ENCODE measurements at regions not wholly inside any gene's neighbourhood (a gene's known extent, or its start where the extent isn't known, plus 50 kb on each side); places are given as distances from the start of the nearest gene placed in this dataset.
A peak's percentile ranks its signal among the peaks of the same experiment; 100 is the strongest.

DNA sequence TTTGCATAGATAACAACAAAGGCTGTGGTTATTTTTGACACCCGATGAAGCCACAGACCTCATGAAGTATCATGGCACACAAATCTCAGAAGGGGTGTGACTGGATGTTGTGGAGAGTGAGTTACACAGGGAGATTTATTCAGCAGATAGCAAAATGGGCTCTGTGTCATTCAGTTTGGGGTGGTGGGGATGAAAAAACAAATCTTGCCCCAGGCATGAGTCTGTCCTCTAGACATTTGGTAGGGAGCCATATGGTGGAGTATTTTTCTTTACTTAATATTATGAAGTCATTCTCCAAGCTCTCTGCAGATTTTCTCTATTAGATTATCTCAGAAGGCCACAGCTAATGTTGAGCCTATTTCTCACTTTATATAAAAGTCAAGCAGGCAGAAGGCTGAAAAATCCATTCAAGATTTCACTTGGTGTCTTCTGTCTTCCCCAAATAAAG lies 277.1 kb upstream of the TENM3 start:
- 83% methylated on average over 1 of the region's 1 CpG for WGBS (ENCODE audit: insufficient coverage)
- H3K4me1 ChIP-seq (ENCODE audit: control insufficient read depth, insufficient read depth, low read length): no peaks in the 10 kb centered on the region
- no peaks in the 10 kb centered on the region for H3K27me3 ChIP-seq (ENCODE audit: control insufficient read depth, insufficient read depth, low read length)
- H3K27ac ChIP-seq (ENCODE audit: low read depth, low read length): no peak overlapping the region
- H3K9me3 ChIP-seq (ENCODE audit: control insufficient read depth, insufficient read depth, low read length): no peaks in the 10 kb centered on the region
- H3K36me3 ChIP-seq (ENCODE audit: control insufficient read depth, insufficient read depth, low read length): no peaks in the 10 kb centered on the region
- H3K4me3 ChIP-seq (ENCODE audit: low read depth, low read length): no peak overlapping the region
- no peak for DNase-seq (ENCODE audit: low read depth in 4 of 6, low spot score in 6 of 6)

DNA sequence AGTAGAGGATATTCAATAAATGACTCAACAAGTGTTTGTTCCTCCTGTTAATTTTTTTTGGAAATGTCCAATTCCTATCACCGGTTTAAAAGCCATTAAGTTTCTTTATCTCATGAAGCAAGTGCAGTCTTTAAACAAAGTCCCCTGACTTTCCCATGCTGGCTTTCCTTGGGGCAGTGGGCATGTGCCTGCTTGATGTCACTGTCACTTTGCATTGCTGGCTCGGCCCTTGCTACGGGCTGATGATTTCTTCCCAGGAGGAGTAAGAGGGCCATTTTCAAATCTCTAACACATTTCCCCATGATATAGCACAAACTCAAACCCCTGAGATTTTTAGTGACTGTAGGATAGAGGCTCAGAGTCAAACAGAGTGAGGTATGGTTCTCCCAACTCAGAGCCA lies 275.8 kb upstream of the TENM3 start:
- Histone ChIP-seq H3K36me3 (ENCODE audit: control insufficient read depth, insufficient read depth, low read length) (no peaks in the 10 kb centered on the region), H3K27ac (ENCODE audit: low read depth, low read length) (no peak overlapping the region), H3K4me1 (ENCODE audit: control insufficient read depth, insufficient read depth, low read length) (no peaks in the 10 kb centered on the region), H3K4me3 (ENCODE audit: low read depth, low read length) (no peak overlapping the region), H3K27me3 (ENCODE audit: control insufficient read depth, insufficient read depth, low read length) (no peaks in the 10 kb centered on the region), H3K9me3 (ENCODE audit: control insufficient read depth, insufficient read depth, low read length) (no peaks in the 10 kb centered on the region)
- no peak for DNase-seq (ENCODE audit: low read depth in 4 of 6, low spot score in 6 of 6)
- WGBS (ENCODE audit: insufficient coverage): 100% methylated on average over 1 of the region's 3 CpGs

DNA sequence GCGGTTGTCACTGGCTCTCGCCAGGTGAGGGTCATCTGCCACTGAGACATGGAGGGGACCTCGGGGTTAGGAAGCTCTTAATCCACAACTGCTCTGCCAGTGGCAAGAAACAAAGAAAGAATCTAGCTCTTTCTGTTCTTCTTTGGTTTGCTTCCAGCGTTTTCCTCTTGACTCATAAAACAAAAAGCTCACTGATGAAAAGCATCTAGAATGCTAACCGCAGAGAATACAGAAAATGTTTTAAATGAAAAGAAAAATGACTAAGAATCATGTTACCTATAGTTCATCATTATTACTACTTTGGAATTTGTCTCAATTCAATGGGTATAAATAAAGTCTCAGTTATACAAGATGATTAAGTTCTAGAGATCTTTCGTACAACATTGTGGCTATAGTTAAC lies 274.8 kb upstream of the TENM3 start:
- 91% methylated on average over 2 of the region's 6 CpGs for WGBS (ENCODE audit: insufficient coverage)
- H3K4me1 ChIP-seq (ENCODE audit: control insufficient read depth, insufficient read depth, low read length): no peaks in the 10 kb centered on the region
- no peaks in the 10 kb centered on the region for H3K27me3 ChIP-seq (ENCODE audit: control insufficient read depth, insufficient read depth, low read length)
- H3K4me3 ChIP-seq (ENCODE audit: low read depth, low read length): no peak overlapping the region
- H3K36me3 ChIP-seq (ENCODE audit: control insufficient read depth, insufficient read depth, low read length): no peaks in the 10 kb centered on the region
- H3K27ac ChIP-seq (ENCODE audit: low read depth, low read length): no peak overlapping the region
- DNase-seq (ENCODE audit: low read depth in 4 of 6, low spot score in 6 of 6): no peak
- no peaks in the 10 kb centered on the region for H3K9me3 ChIP-seq (ENCODE audit: control insufficient read depth, insufficient read depth, low read length)

DNA sequence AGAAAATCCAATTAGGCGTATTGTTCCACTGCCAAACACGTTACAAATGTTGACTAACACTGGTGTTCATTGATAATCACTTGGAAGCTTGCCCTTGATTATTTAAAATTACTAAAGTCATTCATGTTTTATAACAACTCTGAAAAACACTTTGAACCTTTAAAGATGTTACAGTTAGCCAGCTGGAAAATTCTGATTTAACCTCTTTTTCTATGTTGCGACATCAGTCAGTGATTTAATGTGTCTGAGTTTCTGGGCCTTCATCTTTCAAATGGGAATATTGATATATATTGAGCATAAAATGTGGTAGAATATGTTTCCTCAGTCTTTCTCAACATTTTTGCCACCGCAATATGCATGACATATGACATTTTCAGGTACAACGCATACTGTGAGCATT lies 274.1 kb upstream of the TENM3 start:
- Histone ChIP-seq H3K4me3 (ENCODE audit: low read depth, low read length) (no peak overlapping the region), H3K27ac (ENCODE audit: low read depth, low read length) (no peak overlapping the region), H3K9me3 (ENCODE audit: control insufficient read depth, insufficient read depth, low read length) (no peaks in the 10 kb centered on the region), H3K36me3 (ENCODE audit: control insufficient read depth, insufficient read depth, low read length) (no peaks in the 10 kb centered on the region), H3K27me3 (ENCODE audit: control insufficient read depth, insufficient read depth, low read length) (no peaks in the 10 kb centered on the region), H3K4me1 (ENCODE audit: control insufficient read depth, insufficient read depth, low read length) (no peaks in the 10 kb centered on the region)
- no peak for DNase-seq (ENCODE audit: low read depth in 4 of 6, low spot score in 6 of 6)
- WGBS (ENCODE audit: insufficient coverage): no CpG with 5 or more reads among the region's 5 CpGs

DNA sequence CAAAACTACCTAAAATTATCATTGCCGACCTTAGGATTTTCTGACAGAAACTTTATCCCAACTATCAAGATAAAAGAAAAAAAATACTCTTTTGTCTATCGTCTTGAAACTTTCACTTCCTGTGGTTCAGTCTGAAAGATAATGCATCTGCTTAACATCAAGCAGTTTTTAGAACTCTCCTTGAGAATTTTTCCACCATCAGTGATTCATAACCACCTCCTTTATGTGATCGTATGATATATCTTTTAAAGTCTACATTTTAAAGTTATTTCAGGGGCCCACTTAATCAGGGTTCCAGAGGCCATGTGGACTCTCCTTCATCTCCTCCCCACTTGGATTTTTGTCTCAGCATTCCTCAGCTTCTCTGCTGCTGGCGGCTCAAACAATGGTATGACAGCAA lies 272.8 kb upstream of the TENM3 start:
- Histone ChIP-seq H3K9me3 (ENCODE audit: control insufficient read depth, insufficient read depth, low read length) (no peaks in the 10 kb centered on the region), H3K27ac (ENCODE audit: low read depth, low read length) (no peak overlapping the region), H3K4me1 (ENCODE audit: control insufficient read depth, insufficient read depth, low read length) (no peaks in the 10 kb centered on the region), H3K27me3 (ENCODE audit: control insufficient read depth, insufficient read depth, low read length) (no peaks in the 10 kb centered on the region), H3K4me3 (ENCODE audit: low read depth, low read length) (no peak overlapping the region), H3K36me3 (ENCODE audit: control insufficient read depth, insufficient read depth, low read length) (no peaks in the 10 kb centered on the region)
- DNase-seq (ENCODE audit: low read depth in 4 of 6, low spot score in 6 of 6): no peak
- WGBS (ENCODE audit: insufficient coverage): 100% methylated on average over 1 of the region's 4 CpGs

DNA sequence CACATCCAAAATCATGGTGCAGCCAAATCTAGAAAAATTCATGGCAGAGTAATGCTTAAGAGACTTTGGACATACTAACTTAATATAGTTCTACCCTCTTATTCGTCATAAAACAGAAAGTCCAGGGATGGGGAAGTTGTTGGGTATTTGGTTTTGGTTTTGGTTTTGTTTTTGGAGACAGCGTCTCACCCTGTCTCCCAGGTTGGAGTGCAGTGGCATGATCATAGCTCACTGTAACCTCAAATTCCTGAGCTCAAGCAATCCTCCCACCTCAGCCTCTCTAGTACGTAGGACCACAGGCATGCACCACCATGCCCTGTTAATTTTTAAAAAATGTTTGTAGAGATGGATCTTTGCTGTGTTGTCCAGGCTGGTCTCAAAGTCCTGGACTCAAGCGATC lies 271.8 kb upstream of the TENM3 start:
- no peaks in the 10 kb centered on the region for H3K27me3 ChIP-seq (ENCODE audit: control insufficient read depth, insufficient read depth, low read length)
- no peak overlapping the region for H3K27ac ChIP-seq (ENCODE audit: low read depth, low read length)
- 100% methylated on average over 2 of the region's 4 CpGs for WGBS (ENCODE audit: insufficient coverage)
- H3K9me3 ChIP-seq (ENCODE audit: control insufficient read depth, insufficient read depth, low read length): no peaks in the 10 kb centered on the region
- H3K36me3 ChIP-seq (ENCODE audit: control insufficient read depth, insufficient read depth, low read length): no peaks in the 10 kb centered on the region
- no peak for DNase-seq (ENCODE audit: low read depth in 4 of 6, low spot score in 6 of 6)
- no peaks in the 10 kb centered on the region for H3K4me1 ChIP-seq (ENCODE audit: control insufficient read depth, insufficient read depth, low read length)
- H3K4me3 ChIP-seq (ENCODE audit: low read depth, low read length): no peak overlapping the region

DNA sequence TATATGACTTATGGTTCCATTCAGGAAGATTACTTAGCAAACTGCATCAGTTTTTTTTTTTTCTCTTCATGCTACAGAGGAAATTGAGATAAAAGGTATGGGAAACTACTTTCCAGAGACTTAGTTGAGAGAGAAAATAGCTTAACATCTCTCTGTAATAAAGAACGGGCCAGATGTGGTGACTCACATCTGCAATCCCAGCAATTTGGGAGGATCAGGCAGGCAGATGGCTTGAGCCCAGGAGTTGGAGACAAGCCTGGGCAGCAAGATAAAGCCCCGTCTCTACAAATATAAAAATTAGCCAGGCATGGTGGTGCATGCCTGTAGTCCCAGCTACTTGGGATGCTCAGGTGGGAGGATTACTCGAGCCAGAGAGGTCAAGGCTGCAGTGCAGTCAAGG lies 271.2 kb upstream of the TENM3 start:
- H3K36me3 ChIP-seq (ENCODE audit: control insufficient read depth, insufficient read depth, low read length): no peaks in the 10 kb centered on the region

DNA sequence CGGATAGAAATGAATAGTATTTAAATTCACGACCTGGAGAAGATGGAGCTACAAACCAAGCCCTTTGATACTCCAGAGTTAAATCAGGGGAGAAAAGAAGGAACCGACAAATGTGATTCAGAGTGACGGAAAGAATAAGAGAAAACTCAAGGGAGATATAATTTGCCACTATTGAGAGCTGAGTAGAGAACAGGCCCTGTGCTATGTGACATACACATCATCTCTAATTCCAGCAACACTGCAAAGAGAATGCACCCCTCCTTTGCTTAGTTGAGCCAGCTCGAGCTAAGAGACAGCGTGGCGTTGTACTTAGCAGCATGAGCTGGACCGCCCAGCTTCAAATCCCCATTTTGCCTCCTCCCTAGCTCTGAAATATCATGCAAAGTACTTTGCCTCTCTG lies 266.4 kb upstream of the TENM3 start:
- H3K27me3 ChIP-seq (ENCODE audit: control insufficient read depth, insufficient read depth, low read length): no peaks in the 10 kb centered on the region
- DNase-seq (ENCODE audit: low read depth in 4 of 6, low spot score in 6 of 6): no peak
- H3K4me3 ChIP-seq (ENCODE audit: low read depth, low read length): no peak overlapping the region
- H3K4me1 ChIP-seq (ENCODE audit: control insufficient read depth, insufficient read depth, low read length): no peaks in the 10 kb centered on the region
- no peaks in the 10 kb centered on the region for H3K9me3 ChIP-seq (ENCODE audit: control insufficient read depth, insufficient read depth, low read length)
- no peak overlapping the region for H3K27ac ChIP-seq (ENCODE audit: low read depth, low read length)
- H3K36me3 ChIP-seq (ENCODE audit: control insufficient read depth, insufficient read depth, low read length): no peaks in the 10 kb centered on the region
- WGBS (ENCODE audit: insufficient coverage): 72% methylated on average over 6 of the region's 8 CpGs

More for the DNA sequence above, 271.2 kb upstream of the TENM3 start:
- Histone ChIP-seq H3K27ac (ENCODE audit: low read depth, low read length) (no peak overlapping the region), H3K9me3 (ENCODE audit: control insufficient read depth, insufficient read depth, low read length) (no peaks in the 10 kb centered on the region), H3K27me3 (ENCODE audit: control insufficient read depth, insufficient read depth, low read length) (no peaks in the 10 kb centered on the region), H3K4me1 (ENCODE audit: control insufficient read depth, insufficient read depth, low read length) (no peaks in the 10 kb centered on the region), H3K4me3 (ENCODE audit: low read depth, low read length) (no peak overlapping the region)
- no peak for DNase-seq (ENCODE audit: low read depth in 4 of 6, low spot score in 6 of 6)
- 100% methylated on average over 2 of the region's 3 CpGs for WGBS (ENCODE audit: insufficient coverage)

DNA sequence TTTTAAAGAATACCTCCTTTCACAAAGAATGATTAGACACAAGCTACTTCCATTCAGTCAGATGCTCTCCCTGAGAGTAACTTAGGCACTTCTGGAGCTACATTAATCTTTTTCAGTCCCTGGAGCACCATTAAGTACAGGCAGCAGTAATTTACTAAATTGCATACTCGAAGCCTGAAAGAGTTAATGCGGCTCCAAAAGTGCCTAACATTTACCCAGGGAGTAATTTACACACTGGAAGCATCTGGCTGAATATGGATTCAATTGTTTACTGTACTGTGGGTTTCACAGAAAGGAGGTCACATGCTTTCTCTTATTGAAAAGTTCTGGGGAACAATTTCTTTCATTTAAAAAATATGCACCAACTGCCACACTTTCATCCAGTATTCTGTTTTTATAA lies 260.8 kb upstream of the TENM3 start:
- H3K36me3 ChIP-seq (ENCODE audit: control insufficient read depth, insufficient read depth, low read length): no peaks in the 10 kb centered on the region
- no peaks in the 10 kb centered on the region for H3K27me3 ChIP-seq (ENCODE audit: control insufficient read depth, insufficient read depth, low read length)
- H3K27ac ChIP-seq (ENCODE audit: low read depth, low read length): no peak overlapping the region
- WGBS (ENCODE audit: insufficient coverage): no CpG with 5 or more reads among the region's 2 CpGs
- DNase-seq (ENCODE audit: low read depth in 4 of 6, low spot score in 6 of 6): peak in 3 of 6 donors; percentile 8 to 96 (median 25)
- H3K4me1 ChIP-seq (ENCODE audit: control insufficient read depth, insufficient read depth, low read length): no peaks in the 10 kb centered on the region
- no peaks in the 10 kb centered on the region for H3K9me3 ChIP-seq (ENCODE audit: control insufficient read depth, insufficient read depth, low read length)
- no peak overlapping the region for H3K4me3 ChIP-seq (ENCODE audit: low read depth, low read length)

DNA sequence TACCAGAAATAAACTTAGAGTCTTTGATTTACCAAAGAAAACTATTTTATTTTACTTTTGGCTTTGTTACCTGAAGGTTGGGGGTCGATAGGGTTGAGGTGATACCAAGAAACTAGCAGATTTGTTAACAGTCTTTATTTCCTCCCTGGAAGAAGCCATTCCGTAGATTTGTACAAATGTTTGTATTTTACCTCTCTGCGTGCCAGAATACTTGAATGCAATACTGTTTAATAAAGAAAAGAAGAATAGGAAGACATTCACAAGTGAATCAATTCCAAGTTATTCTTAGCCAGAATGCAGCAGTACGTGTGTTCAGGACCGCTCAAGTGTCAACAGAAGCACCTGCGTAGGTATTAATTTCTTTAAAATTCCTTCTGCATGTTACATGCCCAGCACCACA lies 260.3 kb upstream of the TENM3 start:
- Histone ChIP-seq H3K4me3 (ENCODE audit: low read depth, low read length) (no peak overlapping the region), H3K36me3 (ENCODE audit: control insufficient read depth, insufficient read depth, low read length) (no peaks in the 10 kb centered on the region), H3K9me3 (ENCODE audit: control insufficient read depth, insufficient read depth, low read length) (no peaks in the 10 kb centered on the region), H3K4me1 (ENCODE audit: control insufficient read depth, insufficient read depth, low read length) (no peaks in the 10 kb centered on the region), H3K27me3 (ENCODE audit: control insufficient read depth, insufficient read depth, low read length) (no peaks in the 10 kb centered on the region), H3K27ac (ENCODE audit: low read depth, low read length) (no peak overlapping the region)
- DNase-seq (ENCODE audit: low read depth in 4 of 6, low spot score in 6 of 6): no peak
- no CpG with 5 or more reads among the region's 6 CpGs for WGBS (ENCODE audit: insufficient coverage)

All from spinal cord (tissue), 9 donors.